SK-N-SH (cell line): ENCODE measurements at regions not wholly inside any gene's neighbourhood (a gene's known extent, or its start where the extent isn't known, plus 50 kb on each side); places are given as distances from the start of the nearest gene placed in this dataset.

ENCODE experiments used
- CTCF ChIA-PET: fragments of 300-600, 350-600 bp; formaldehyde crosslinking; extraction: SDS; loops from one replicate; lab custom pipeline; 2021; lab: Yijun Ruan, JAX
- POLR2A ChIA-PET: fragments of 350-600 bp; sonication (Branson Sonifier 250); formaldehyde crosslinking; extraction: SDS; loops from one replicate; lab custom pipeline; 2020; ENCODE audit warnings: antibody characterized with exemption, inconsistent platforms; lab: Yijun Ruan, JAX
- DNase-seq: peaks from one replicate; pipeline ENCODE4 v3.0.0; 2012
- H2AFZ ChIP-seq: fragments of 200-600 bp; sonication (generic); 2 replicates; pipeline ENCODE4 v1.8.1; 2016; ENCODE audit warnings: antibody characterized with exemption, mild to moderate bottlenecking, low read depth
- H3F3A ChIP-seq: fragments of 200-600 bp; sonication (generic); replicated peaks from 2 replicates; pipeline ENCODE3; 2016; ENCODE audit warnings: antibody characterized with exemption, mild to moderate bottlenecking; ENCODE audit not compliant: insufficient read depth
- H3K27ac ChIP-seq, 2 experiments: fragments of 200-500 bp in 1 of 2; fragments of 200-600 bp in 1 of 2; sonication (Bioruptor generic) in 1 of 2; sonication (generic), shearing (Covaris generic) in 1 of 2; 2 replicates each; pipeline versions ENCODE4 v1.5.1 to v1.6.1; 2014 to 2016; ENCODE audit warnings: low read depth in 2 of 2, inconsistent platforms in 1 of 2, low read length in 1 of 2, mild to moderate bottlenecking in 1 of 2, mixed read lengths in 1 of 2
- H3K27me3 ChIP-seq: fragments of 200-600 bp; sonication (generic), shearing (Covaris generic); 2 replicates; pipeline ENCODE4 v1.6.1; 2016; ENCODE audit warnings: mixed run types; ENCODE audit not compliant: insufficient read depth
- H3K36me3 ChIP-seq, 2 experiments: fragments of 200-500 bp in 1 of 2; fragments of 200-600 bp in 1 of 2; sonication (Bioruptor generic) in 1 of 2; sonication (generic) in 1 of 2; replicated peaks in 1 of 2; 2 replicates each; pipeline versions ENCODE3 to v1.5.1; 2014 to 2016; ENCODE audit warnings: low read length in 1 of 2, mild to moderate bottlenecking in 1 of 2; ENCODE audit not compliant: insufficient read depth in 2 of 2, control insufficient read depth in 1 of 2
- H3K4me1 ChIP-seq, 2 experiments: fragments of 200-500 bp in 1 of 2; fragments of 200-600 bp in 1 of 2; sonication (Bioruptor generic) in 1 of 2; sonication (generic), shearing (Covaris generic) in 1 of 2; 2 replicates each; pipeline versions ENCODE4 v1.5.1 to v1.6.1; 2014 to 2016; ENCODE audit warnings: low read depth in 1 of 2, low read length in 1 of 2, mixed run types in 1 of 2; ENCODE audit not compliant: insufficient read depth in 2 of 2, control insufficient read depth in 1 of 2
- H3K4me2 ChIP-seq: fragments of 200-600 bp; sonication (generic), shearing (Covaris generic); 2 replicates; pipeline ENCODE4 v1.6.1; 2017; ENCODE audit warnings: mixed run types
- H3K4me3 ChIP-seq, 2 experiments: fragments of 200-500 bp in 1 of 2; fragments of 200-600 bp in 1 of 2; sonication (Bioruptor generic) in 1 of 2; sonication (generic), shearing (Covaris generic) in 1 of 2; 2 replicates each; pipeline versions ENCODE4 v1.5.1 to v1.8.1; 2014 to 2016; ENCODE audit warnings: low read depth in 2 of 2, inconsistent platforms in 1 of 2, low read length in 1 of 2, mild to moderate bottlenecking in 1 of 2, mixed read lengths in 1 of 2, moderate library complexity in 1 of 2
- H3K79me2 ChIP-seq: fragments of 200-600 bp; sonication (generic); 2 replicates; pipeline ENCODE4 v1.8.1; 2017; ENCODE audit warnings: mild to moderate bottlenecking; ENCODE audit not compliant: insufficient read depth
- H3K9ac ChIP-seq: fragments of 200-600 bp; sonication (generic); 2 replicates; pipeline ENCODE4 v1.6.1; 2017; ENCODE audit warnings: mixed run types
- H3K9me2 ChIP-seq: fragments of 200-600 bp; sonication (generic); 2 replicates; pipeline ENCODE4 v1.6.1; 2017; ENCODE audit warnings: mixed run types
- H3K9me3 ChIP-seq: fragments of 200-600 bp; sonication (generic); 2 replicates; pipeline ENCODE4 v1.6.1; 2017; ENCODE audit warnings: mixed run types, mild to moderate bottlenecking, moderate library complexity
- H4K20me1 ChIP-seq: fragments of 200-600 bp; sonication (generic); 2 replicates; pipeline ENCODE4 v1.6.1; 2017; ENCODE audit warnings: mild to moderate bottlenecking, mixed run types; ENCODE audit not compliant: insufficient read depth
- FOXJ3 ChIP-seq: sonication (generic); formaldehyde crosslinking; IDR thresholded peaks from 2 replicates; pipeline ENCODE4 v1.5.1; 2020; ENCODE audit warnings: mild to moderate bottlenecking, missing genetic modification reagents
- FOXM1 ChIP-seq: IDR thresholded peaks from 2 replicates; pipeline ENCODE4 v1.4.0; 2012; ENCODE audit warnings: low read depth, mild to moderate bottlenecking
- JUND ChIP-seq: IDR thresholded peaks from 2 replicates; pipeline ENCODE4 v1.4.0; 2012
- MXI1 ChIP-seq: IDR thresholded peaks from 2 replicates; pipeline ENCODE4 v1.6.1; 2012; ENCODE audit warnings: mild to moderate bottlenecking, low read depth, low read length, improper control_type of control experiment
- PBX3 ChIP-seq: IDR thresholded peaks from 2 replicates; pipeline ENCODE4; 2012
- RCOR1 ChIP-seq: fragments of 150-350 bp; IDR thresholded peaks from 2 replicates; pipeline ENCODE4 v1.6.1; 2017; ENCODE audit warnings: antibody characterized with exemption, low read length
- REST ChIP-seq: IDR thresholded peaks from 2 replicates; pipeline ENCODE4 v1.6.1; 2012; ENCODE audit warnings: mild to moderate bottlenecking, low read depth, low read length, moderate library complexity
- SIN3A ChIP-seq: IDR thresholded peaks from 2 replicates; pipeline ENCODE4 v1.6.1; 2012; ENCODE audit warnings: low read depth, mild to moderate bottlenecking, low read length, moderate library complexity, borderline replicate concordance
- SMC3 ChIP-seq: IDR thresholded peaks from 2 replicates; pipeline ENCODE4 v1.6.1; 2012; ENCODE audit warnings: low read depth, low read length, improper control_type of control experiment
- TAF1 ChIP-seq: IDR thresholded peaks from 2 replicates; pipeline ENCODE4 v1.6.1; 2012; ENCODE audit warnings: low read depth, mild to moderate bottlenecking, low read length, moderate library complexity, borderline replicate concordance
- USF2 ChIP-seq: fragments of 150-350 bp; IDR thresholded peaks from 2 replicates; pipeline ENCODE4 v1.6.1; 2017; ENCODE audit warnings: antibody characterized with exemption, low read length, low read depth, borderline replicate concordance
- YY1 ChIP-seq: IDR thresholded peaks from 2 replicates; pipeline ENCODE4 v1.4.0; 2012; ENCODE audit warnings: low read depth, mild to moderate bottlenecking
- WGBS: methylation state at CpG from one replicate; pipeline ENCODE4 v1.1.6; 2017; ENCODE audit warnings: low lambda C conversion rate; 5-methylcytosine and 5-hydroxymethylcytosine counted together

GRCh38 chr1:195336812-195337211, 1271.4 kb downstream of the KCNT2 start (continued):
- TF ChIP-seq JUND (no peak), FOXJ3 (CRISPR knock-in tag) (no peak)

GRCh38 chr1:195335541-195335940, 1272.7 kb downstream of the KCNT2 start:
- ChIA-PET CTCF (no interaction called here), POLR2A (no interaction called here)
- Histone ChIP-seq H3K4me3 (no peak overlapping the region), H4K20me1 (no peaks in the 10 kb centered on the region), H3K79me2 (no peaks in the 10 kb centered on the region), H3F3A (no peaks in the 10 kb centered on the region), H3K4me1 (no peaks in the 10 kb centered on the region), H3K36me3 (no peaks in the 10 kb centered on the region), H3K27me3 (no peaks in the 10 kb centered on the region), H3K27ac (no peak overlapping the region), H3K4me2 (no peak overlapping the region), H3K9me2 (no peaks in the 10 kb centered on the region), H3K9me3 (no peaks in the 10 kb centered on the region), H2AFZ (no peak overlapping the region), H3K9ac (no peak overlapping the region)
- 48% methylated on average over 4 of the region's 4 CpGs for WGBS
- no peak for DNase-seq
- TF ChIP-seq PBX3 (no peak), SMC3 (no peak), FOXJ3 (CRISPR knock-in tag) (no peak), FOXM1 (no peak)

- TF ChIP-seq YY1 (no peak), SIN3A (no peak), USF2 (no peak), MXI1 (no peak), RCOR1 (no peak), TAF1 (no peak), REST (no peak)
- H3K9ac ChIP-seq: no peak overlapping the region
- H2AFZ ChIP-seq: no peak overlapping the region
- H3K79me2 ChIP-seq: no peaks in the 10 kb centered on the region
- no peak for DNase-seq
- H3K9me2 ChIP-seq: no peaks in the 10 kb centered on the region
- H3K36me3 ChIP-seq: no peaks in the 10 kb centered on the region
- ChIA-PET CTCF (no interaction called here), POLR2A (no interaction called here)
- no peaks in the 10 kb centered on the region for H4K20me1 ChIP-seq
- H3K27ac ChIP-seq: no peak overlapping the region
- no peaks in the 10 kb centered on the region for H3K9me3 ChIP-seq
- no peak overlapping the region for H3K4me3 ChIP-seq
- H3K27me3 ChIP-seq: no peaks in the 10 kb centered on the region
- H3F3A ChIP-seq: no peaks in the 10 kb centered on the region
- H3K4me2 ChIP-seq: no peak overlapping the region
- WGBS: 12% methylated on average over 1 of the region's 1 CpG
- no peaks in the 10 kb centered on the region; a peak in 1 of 4 replicates for H3K4me1 ChIP-seq
Observed at GRCh38 chr1:195332102-195332501, 1276.1 kb downstream of the KCNT2 start.
